ENCODE measurements at regions not wholly inside any gene's neighbourhood (a gene's known extent, or its start where the extent isn't known, plus 50 kb on each side); places are given as distances from the start of the nearest gene placed in this dataset.

DNA sequence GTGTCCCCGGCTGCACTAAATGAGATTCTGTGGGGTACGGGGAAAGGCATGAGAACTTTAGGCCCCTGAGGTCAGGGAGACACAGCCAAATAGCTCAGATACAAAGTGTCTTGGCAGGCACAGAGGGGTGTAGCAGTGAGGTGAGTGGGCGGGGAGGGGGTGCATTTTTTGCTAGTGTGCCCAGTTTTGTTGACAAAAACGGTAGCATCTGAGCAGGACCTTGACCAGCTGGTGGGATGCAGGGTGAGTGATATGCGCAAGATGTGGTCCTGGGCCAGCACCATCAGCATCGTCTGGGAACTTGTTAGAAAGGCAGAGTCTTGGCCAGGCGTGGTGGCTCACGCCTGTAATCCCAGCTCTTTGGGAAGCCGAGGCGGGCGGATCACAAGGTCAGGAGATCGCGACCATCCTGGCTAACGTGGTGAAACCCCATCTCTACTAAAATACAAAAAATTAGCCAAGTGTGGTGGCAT is 127.3 kb upstream of the LGALSL start:
- no peak overlapping the region for H3K4me3 ChIP-seq (replicated peaks; ENCODE audit: low read depth, low read length)
- no peak for DNase-seq (ENCODE audit: extremely low read depth, low read depth)
- TF ChIP-seq, protein P1, sequence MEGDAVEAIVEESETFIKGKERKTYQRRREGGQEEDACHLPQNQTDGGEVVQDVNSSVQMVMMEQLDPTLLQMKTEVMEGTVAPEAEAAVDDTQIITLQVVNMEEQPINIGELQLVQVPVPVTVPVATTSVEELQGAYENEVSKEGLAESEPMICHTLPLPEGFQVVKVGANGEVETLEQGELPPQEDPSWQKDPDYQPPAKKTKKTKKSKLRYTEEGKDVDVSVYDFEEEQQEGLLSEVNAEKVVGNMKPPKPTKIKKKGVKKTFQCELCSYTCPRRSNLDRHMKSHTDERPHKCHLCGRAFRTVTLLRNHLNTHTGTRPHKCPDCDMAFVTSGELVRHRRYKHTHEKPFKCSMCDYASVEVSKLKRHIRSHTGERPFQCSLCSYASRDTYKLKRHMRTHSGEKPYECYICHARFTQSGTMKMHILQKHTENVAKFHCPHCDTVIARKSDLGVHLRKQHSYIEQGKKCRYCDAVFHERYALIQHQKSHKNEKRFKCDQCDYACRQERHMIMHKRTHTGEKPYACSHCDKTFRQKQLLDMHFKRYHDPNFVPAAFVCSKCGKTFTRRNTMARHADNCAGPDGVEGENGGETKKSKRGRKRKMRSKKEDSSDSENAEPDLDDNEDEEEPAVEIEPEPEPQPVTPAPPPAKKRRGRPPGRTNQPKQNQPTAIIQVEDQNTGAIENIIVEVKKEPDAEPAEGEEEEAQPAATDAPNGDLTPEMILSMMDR (IDR thresholded peaks at IDR 0.05; ENCODE audit: low read depth, low read length, missing control alignments): no peak

GRCh38 chr2:64327129-64327509 is 126.8 kb upstream of the LGALSL start:
- DNase-seq (ENCODE audit: extremely low read depth, low read depth): no peak
- TF ChIP-seq, protein P1 (IDR thresholded peaks at IDR 0.05; ENCODE audit: low read depth, low read length, missing control alignments): no peak
- H3K4me3 ChIP-seq (replicated peaks; ENCODE audit: low read depth, low read length): no peak overlapping the region

DNA sequence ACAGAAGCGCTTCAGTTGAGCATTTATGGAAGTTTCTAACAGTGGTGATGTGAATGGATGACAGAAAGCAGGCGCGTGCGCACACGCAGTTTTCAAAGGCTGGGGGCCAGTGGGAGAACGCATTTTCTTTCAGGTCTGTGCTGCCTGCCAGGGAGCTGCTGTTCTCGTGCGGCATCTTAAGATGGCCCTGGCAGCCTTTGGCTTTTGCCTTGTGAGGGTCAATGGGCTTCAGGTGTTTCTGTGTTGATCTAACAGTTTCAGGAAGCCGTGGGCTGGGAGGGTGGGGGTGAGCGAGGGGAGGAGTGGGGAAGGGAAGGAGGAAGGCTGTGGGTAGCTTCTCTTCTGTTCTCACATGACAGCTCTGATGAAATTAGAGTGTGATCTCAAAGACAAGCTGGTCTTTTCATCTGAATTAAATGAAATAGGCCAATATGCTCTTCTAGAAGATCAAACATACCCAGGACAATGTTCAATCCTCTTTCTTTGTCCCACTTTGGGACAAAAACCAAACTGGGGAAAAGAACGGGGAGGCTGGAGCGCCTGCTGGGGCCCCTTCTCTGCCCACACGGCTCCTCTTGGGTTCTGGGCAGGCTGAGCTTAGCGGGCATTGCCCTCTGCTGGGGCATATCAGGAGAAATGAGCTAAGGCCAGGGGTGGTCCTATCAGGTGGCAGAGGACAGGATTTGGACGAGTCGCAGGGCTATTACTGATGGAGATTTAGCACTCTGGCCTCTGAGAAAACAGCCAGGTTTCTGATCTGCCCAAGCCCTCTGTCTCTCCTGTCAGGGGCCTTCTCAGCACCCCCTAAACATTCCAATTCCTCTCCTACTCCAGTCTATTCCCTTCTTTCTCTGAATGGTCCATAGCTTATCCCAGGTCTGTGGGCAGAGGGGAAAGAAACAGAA is 126.2 kb upstream of the LGALSL start:
- no peak overlapping the region for H3K4me3 ChIP-seq (replicated peaks; ENCODE audit: low read depth, low read length)
- no peak for DNase-seq (ENCODE audit: extremely low read depth, low read depth)
- TF ChIP-seq, protein P1 (IDR thresholded peaks at IDR 0.05; ENCODE audit: low read depth, low read length, missing control alignments): peak; percentile 51

DNA sequence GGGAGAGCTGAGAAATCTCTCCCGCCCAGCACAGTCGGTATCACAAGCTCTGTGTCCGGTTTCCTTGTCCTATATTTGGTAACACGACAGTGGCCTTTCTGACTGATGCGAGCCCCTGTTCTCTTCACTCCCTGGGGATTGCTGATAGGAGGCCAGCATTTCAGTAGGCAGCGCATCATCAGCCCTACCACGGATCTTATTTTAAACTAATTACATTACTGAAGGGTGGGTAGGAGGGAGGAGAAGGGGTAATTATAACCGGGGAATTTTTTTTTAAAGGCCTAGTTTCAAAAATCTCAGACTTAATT is 125.6 kb upstream of the LGALSL start:
- H3K4me3 ChIP-seq (replicated peaks; ENCODE audit: low read depth, low read length): no peak overlapping the region
- DNase-seq (ENCODE audit: extremely low read depth, low read depth): no peak
- TF ChIP-seq, protein P1 (IDR thresholded peaks at IDR 0.05; ENCODE audit: low read depth, low read length, missing control alignments): no peak

DNA sequence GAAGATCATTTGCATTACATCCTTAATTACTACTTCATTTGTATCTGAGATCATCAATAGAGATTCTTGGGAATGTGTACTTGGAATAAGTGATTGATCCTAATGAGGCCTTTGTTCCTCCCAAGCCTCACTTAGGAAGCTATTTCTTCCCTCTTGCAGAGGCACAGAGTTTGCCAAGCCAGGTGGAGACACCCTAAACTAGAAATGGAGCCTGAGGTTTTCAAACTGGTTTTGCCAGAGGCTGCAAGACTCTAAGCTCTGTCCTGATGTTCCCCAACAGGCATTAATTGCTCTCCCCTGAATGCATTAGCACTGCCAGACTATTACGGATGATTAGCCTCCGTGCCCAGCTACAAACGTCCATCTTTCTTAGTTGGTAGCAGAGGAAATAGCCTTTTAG is 125.2 kb upstream of the LGALSL start:
- TF ChIP-seq, protein P1 (IDR thresholded peaks at IDR 0.05; ENCODE audit: low read depth, low read length, missing control alignments): no peak
- H3K4me3 ChIP-seq (replicated peaks; ENCODE audit: low read depth, low read length): no peak overlapping the region
- no peak for DNase-seq (ENCODE audit: extremely low read depth, low read depth)

- H3K4me3 ChIP-seq (replicated peaks; ENCODE audit: low read depth, low read length): no peak overlapping the region
- TF ChIP-seq, protein P1 (IDR thresholded peaks at IDR 0.05; ENCODE audit: low read depth, low read length, missing control alignments): no peak
- DNase-seq (ENCODE audit: extremely low read depth, low read depth): no peak
Observed at GRCh38 chr2:64329848-64330247, 124.1 kb upstream of the LGALSL start.
